ENCODE measurements at regions not wholly inside any gene's neighbourhood (a gene's known extent, or its start where the extent isn't known, plus 50 kb on each side); places are given as distances from the start of the nearest gene placed in this dataset.

GRCh38 chr3:44105571-44105970 lies 136.1 kb upstream of the TOPAZ1 start:
- no peak for TF ChIP-seq CTCF (conservative IDR thresholded peaks at IDR 0.05; ENCODE audit: low read length)
- no peak overlapping the region for H3K4me3 ChIP-seq (ENCODE audit: low read length)
- DNase-seq (ENCODE audit: low read depth) = no peak

- no peak for DNase-seq (ENCODE audit: low read depth)
- H3K4me3 ChIP-seq (ENCODE audit: low read length) = no peak overlapping the region
- TF ChIP-seq CTCF (conservative IDR thresholded peaks at IDR 0.05; ENCODE audit: low read length) = no peak
Measured at GRCh38 chr3:44106756-44107155, 134.9 kb upstream of the TOPAZ1 start.

GRCh38 chr3:44108481-44108880 lies 133.2 kb upstream of the TOPAZ1 start:
- TF ChIP-seq CTCF (conservative IDR thresholded peaks at IDR 0.05; ENCODE audit: low read length) = no peak
- no peak for DNase-seq (ENCODE audit: low read depth)
- no peak overlapping the region for H3K4me3 ChIP-seq (ENCODE audit: low read length)

GRCh38 chr3:44109771-44110361 lies 131.8 kb upstream of the TOPAZ1 start:
- DNase-seq (ENCODE audit: low read depth) = no peak
- TF ChIP-seq CTCF (conservative IDR thresholded peaks at IDR 0.05; ENCODE audit: low read length) = no peak
- H3K4me3 ChIP-seq (ENCODE audit: low read length) = no peak overlapping the region

GRCh38 chr3:44110648-44111047 lies 131.0 kb upstream of the TOPAZ1 start:
- no peak for DNase-seq (ENCODE audit: low read depth)
- no peak for TF ChIP-seq CTCF (conservative IDR thresholded peaks at IDR 0.05; ENCODE audit: low read length)
- H3K4me3 ChIP-seq (ENCODE audit: low read length) = no peak overlapping the region

- DNase-seq (ENCODE audit: low read depth) = no peak
- H3K4me3 ChIP-seq (ENCODE audit: low read length) = no peak overlapping the region
- TF ChIP-seq CTCF (conservative IDR thresholded peaks at IDR 0.05; ENCODE audit: low read length) = no peak
Measured at GRCh38 chr3:44111482-44111881, 130.2 kb upstream of the TOPAZ1 start.

GRCh38 chr3:44114142-44114541 lies 127.5 kb upstream of the TOPAZ1 start:
- peak; percentile 55 for TF ChIP-seq CTCF (conservative IDR thresholded peaks at IDR 0.05; ENCODE audit: low read length)
- peak; percentile 36 for DNase-seq (ENCODE audit: low read depth)
- H3K4me3 ChIP-seq (ENCODE audit: low read length) = no peak overlapping the region

All from AG10803 (cell line).